ENCODE measurements at regions not wholly inside any gene's neighbourhood (a gene's known extent, or its start where the extent isn't known, plus 50 kb on each side); places are given as distances from the start of the nearest gene placed in this dataset.

- Histone ChIP-seq H3K9me2 (ENCODE audit: insufficient read depth, low read length) (no peaks in the 10 kb centered on the region), H3K27me3 (ENCODE audit: insufficient read depth, low read depth, low read length) (no peaks in the 10 kb centered on the region), H2AFZ (ENCODE audit: low read depth, low read length) (no peak overlapping the region), H3K4me2 (ENCODE audit: low read length) (no peak overlapping the region), H3K9ac (ENCODE audit: low read length) (no peak overlapping the region), H3F3A (ENCODE audit: insufficient read depth, low read length, poor library complexity, severe bottlenecking) (no peaks in the 10 kb centered on the region), H3K36me3 (ENCODE audit: insufficient read depth, low read length) (no peaks in the 10 kb centered on the region), H3K79me2 (replicated peaks; ENCODE audit: insufficient read depth, low read length) (no peaks in the 10 kb centered on the region), H3K4me3 (ENCODE audit: low read length) (no peak overlapping the region), H4K20me1 (ENCODE audit: insufficient read depth) (no peaks in the 10 kb centered on the region), H3K27ac (ENCODE audit: low read length) (no peak overlapping the region), H3K9me3 (ENCODE audit: low read length) (no peaks in the 10 kb centered on the region)
- TF ChIP-seq RAD21 (conservative IDR thresholded peaks at IDR 0.05) (no peak), EP300 (conservative IDR thresholded peaks at IDR 0.05; ENCODE audit: poor library complexity, severe bottlenecking) (no peak), EZH2 (IDR thresholded peaks at IDR 0.05; ENCODE audit: borderline replicate concordance, insufficient read depth, low read length, poor library complexity, severe bottlenecking) (no peak), REST (IDR thresholded peaks at IDR 0.05; ENCODE audit: borderline replicate concordance) (no peak), SMC3 (conservative IDR thresholded peaks at IDR 0.05; ENCODE audit: poor library complexity) (no peak), CTCF (IDR thresholded peaks at IDR 0.05; ENCODE audit: poor library complexity, severe bottlenecking) (no peak), POLR2AphosphoS5 (IDR thresholded peaks at IDR 0.05) (no peak), MXI1 (conservative IDR thresholded peaks at IDR 0.05; ENCODE audit: poor library complexity, severe bottlenecking) (no peak), TAF1 (IDR thresholded peaks at IDR 0.05; ENCODE audit: low read depth) (no peak)
Observed at GRCh38 chr7:26609082-26609481, 255.3 kb downstream of the SKAP2 start.

GRCh38 chr7:26609532-26609931 is 254.9 kb downstream of the SKAP2 start:
- H3K9me2 ChIP-seq (ENCODE audit: insufficient read depth, low read length): no peaks in the 10 kb centered on the region
- no peaks in the 10 kb centered on the region for H3K79me2 ChIP-seq (replicated peaks; ENCODE audit: insufficient read depth, low read length)
- no peak overlapping the region for H3K4me3 ChIP-seq (ENCODE audit: low read length)
- no peak overlapping the region for H3K9ac ChIP-seq (ENCODE audit: low read length)
- H3F3A ChIP-seq (ENCODE audit: insufficient read depth, low read length, poor library complexity, severe bottlenecking): no peaks in the 10 kb centered on the region
- no peaks in the 10 kb centered on the region for H4K20me1 ChIP-seq (ENCODE audit: insufficient read depth)
- no peak overlapping the region for H3K27ac ChIP-seq (ENCODE audit: low read length)
- no peaks in the 10 kb centered on the region for H3K36me3 ChIP-seq (ENCODE audit: insufficient read depth, low read length)
- TF ChIP-seq EP300 (conservative IDR thresholded peaks at IDR 0.05; ENCODE audit: poor library complexity, severe bottlenecking): no peak
- no peak for TF ChIP-seq MXI1 (conservative IDR thresholded peaks at IDR 0.05; ENCODE audit: poor library complexity, severe bottlenecking)
- TF ChIP-seq TAF1 (IDR thresholded peaks at IDR 0.05; ENCODE audit: low read depth): no peak
- no peak for TF ChIP-seq CTCF (IDR thresholded peaks at IDR 0.05; ENCODE audit: poor library complexity, severe bottlenecking)
- TF ChIP-seq POLR2AphosphoS5 (IDR thresholded peaks at IDR 0.05): no peak
- no peak for TF ChIP-seq RAD21 (conservative IDR thresholded peaks at IDR 0.05)
- TF ChIP-seq EZH2 (IDR thresholded peaks at IDR 0.05; ENCODE audit: borderline replicate concordance, insufficient read depth, low read length, poor library complexity, severe bottlenecking): no peak
- no peak for TF ChIP-seq SMC3 (conservative IDR thresholded peaks at IDR 0.05; ENCODE audit: poor library complexity)
- TF ChIP-seq REST (IDR thresholded peaks at IDR 0.05; ENCODE audit: borderline replicate concordance): no peak
- no peaks in the 10 kb centered on the region for H3K9me3 ChIP-seq (ENCODE audit: low read length)
- H3K4me2 ChIP-seq (ENCODE audit: low read length): no peak overlapping the region
- H3K27me3 ChIP-seq (ENCODE audit: insufficient read depth, low read depth, low read length): no peaks in the 10 kb centered on the region
- no peak overlapping the region for H2AFZ ChIP-seq (ENCODE audit: low read depth, low read length)

Data from neural cell (in vitro differentiated cells).